SJSA1 (cell line): ENCODE measurements at regions not wholly inside any gene's neighbourhood (a gene's known extent, or its start where the extent isn't known, plus 50 kb on each side); places are given as distances from the start of the nearest gene placed in this dataset.
"Not testable (repeated sequence)": the region's sequence is repeated elsewhere in the genome, so short reads cannot be mapped to it uniquely, and the experiment has no call there.

Experiments used
- DNase-seq, 2 experiments: peaks; one replicate each; pipeline ENCODE4 v3.0.0-alpha.2; 2015 to 2020; ENCODE audit warnings: low spot score in 2 of 2, low read depth in 1 of 2
- H3K27ac ChIP-seq: fragments of 250-450 bp; sonication (Bioruptor Pico); 2 replicates; pipeline ENCODE4 v1.5.1; 2020; ENCODE audit warnings: mild to moderate bottlenecking, moderate library complexity
- H3K27me3 ChIP-seq: fragments of 250-450 bp; sonication (Bioruptor Pico); replicated peaks from 2 replicates; pipeline ENCODE4 v1.5.1; 2020; ENCODE audit warnings: mild to moderate bottlenecking, moderate library complexity
- H3K36me3 ChIP-seq: fragments of 250-450 bp; sonication (Bioruptor Pico); 2 replicates; pipeline ENCODE4 v1.5.1; 2020; ENCODE audit warnings: mild to moderate bottlenecking
- H3K4me1 ChIP-seq: fragments of 250-450 bp; sonication (Bioruptor Pico); replicated peaks from 2 replicates; pipeline ENCODE4 v1.6.1; 2021; ENCODE audit warnings: mild to moderate bottlenecking
- H3K4me3 ChIP-seq: fragments of 250-450 bp; sonication (Bioruptor Pico); 2 replicates; pipeline ENCODE4 v1.5.1; 2020; ENCODE audit warnings: mild to moderate bottlenecking
- H3K9me3 ChIP-seq: fragments of 250-450 bp; sonication (Bioruptor Pico); replicated peaks from 2 replicates; pipeline ENCODE4 v1.5.1; 2020; ENCODE audit warnings: mild to moderate bottlenecking

DNA sequence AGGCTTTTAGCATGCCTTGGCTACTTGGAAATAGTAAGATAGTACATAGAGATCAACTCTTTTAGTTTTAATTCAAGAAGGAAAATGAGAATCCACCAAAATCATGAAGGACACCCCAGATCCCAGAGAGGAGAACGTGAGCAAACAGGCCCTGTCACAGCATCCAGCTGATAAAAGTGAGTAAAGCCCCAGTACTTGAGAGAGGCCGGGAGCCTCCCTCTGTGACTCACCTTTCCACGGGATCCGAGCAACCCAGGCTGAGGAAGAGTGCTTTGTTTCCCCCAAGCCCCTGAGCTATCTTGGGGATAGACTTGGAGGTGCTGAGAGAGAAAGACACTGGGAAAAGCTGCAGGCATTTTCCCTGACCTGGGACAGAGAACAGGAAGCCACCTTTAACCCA lies 238.6 kb downstream of the DUSP10 start:
- Histone ChIP-seq H3K27ac (no peak overlapping the region), H3K4me3 (no peak overlapping the region), H3K4me1 (no peaks in the 10 kb centered on the region), H3K9me3 (no peaks in the 10 kb centered on the region), H3K27me3 (no peaks in the 10 kb centered on the region), H3K36me3 (no peaks in the 10 kb centered on the region)
- DNase-seq, result no peak

DNA sequence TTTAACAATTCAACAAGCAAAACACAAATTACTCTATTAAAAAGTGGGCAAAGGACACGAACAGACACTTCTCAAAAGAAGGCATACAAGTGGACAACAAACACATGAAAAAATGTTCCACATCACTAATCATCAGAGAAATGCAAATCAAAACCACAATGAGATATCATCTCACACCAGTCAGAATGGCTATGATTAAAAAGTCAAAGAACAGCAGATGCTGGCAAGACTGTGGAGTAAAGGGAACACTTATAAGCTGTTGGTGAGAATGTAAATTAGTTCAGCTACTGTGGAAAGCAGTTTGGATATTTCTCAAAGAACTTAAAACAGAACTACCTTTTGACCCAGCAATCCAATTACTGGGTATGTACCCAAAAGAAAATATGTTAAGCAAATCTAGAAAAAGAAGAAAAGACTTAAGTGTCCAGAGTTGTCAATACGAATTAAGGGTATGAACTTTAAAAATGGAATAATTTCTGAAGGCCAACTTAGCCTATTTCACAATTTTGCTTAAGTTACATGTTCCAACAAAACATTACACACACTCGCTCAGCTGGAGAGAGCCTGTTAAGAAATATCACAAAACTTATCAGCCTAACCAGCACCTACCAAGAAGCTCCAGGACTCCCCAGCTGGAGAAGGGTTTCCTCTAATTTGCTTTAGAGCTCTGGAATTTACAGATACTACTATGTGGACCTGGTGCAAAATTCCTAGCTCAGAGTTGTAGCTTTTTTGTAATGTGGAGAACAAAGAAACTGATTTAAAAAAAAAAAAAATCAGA lies 232.1 kb downstream of the DUSP10 start:
- no peaks in the 10 kb centered on the region for H3K9me3 ChIP-seq
- no peaks in the 10 kb centered on the region for H3K4me1 ChIP-seq
- no peak for DNase-seq
- no peak overlapping the region for H3K27ac ChIP-seq
- no peak overlapping the region for H3K4me3 ChIP-seq
- H3K27me3 ChIP-seq, result no peaks in the 10 kb centered on the region
- no peaks in the 10 kb centered on the region for H3K36me3 ChIP-seq

- no peak for DNase-seq
- no peaks in the 10 kb centered on the region for H3K27me3 ChIP-seq
- no peaks in the 10 kb centered on the region for H3K36me3 ChIP-seq
- no peak overlapping the region for H3K4me3 ChIP-seq
- no peaks in the 10 kb centered on the region for H3K9me3 ChIP-seq
- H3K4me1 ChIP-seq, result no peaks in the 10 kb centered on the region
- no peak overlapping the region for H3K27ac ChIP-seq
Measured at GRCh38 chr1:221510793-221511503, 230.9 kb downstream of the DUSP10 start.

DNA sequence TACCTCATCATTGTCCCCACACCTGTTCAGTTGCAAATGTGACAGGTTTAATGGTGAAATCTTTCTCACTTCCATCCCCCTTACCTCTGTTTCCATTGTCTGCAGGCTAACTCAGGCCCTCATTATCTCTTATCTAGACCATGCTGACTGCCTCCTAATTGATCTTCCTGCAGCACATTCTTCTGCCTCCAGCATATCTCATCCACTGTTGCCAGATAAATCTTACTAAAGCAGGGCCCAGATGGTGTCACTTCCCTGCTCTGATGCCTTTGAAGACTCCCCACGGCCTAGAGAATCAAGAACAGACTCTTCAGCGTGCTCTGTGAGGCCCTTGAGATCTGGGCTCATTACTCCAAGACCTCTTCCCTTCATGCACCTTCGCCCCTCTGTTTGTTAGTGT lies 230.1 kb downstream of the DUSP10 start:
- Histone ChIP-seq H3K9me3 (no peaks in the 10 kb centered on the region), H3K4me1 (no peaks in the 10 kb centered on the region), H3K27ac (no peak overlapping the region), H3K36me3 (no peaks in the 10 kb centered on the region), H3K27me3 (no peaks in the 10 kb centered on the region), H3K4me3 (no peak overlapping the region)
- DNase-seq, result no peak

- H3K4me3 ChIP-seq, result no peak overlapping the region
- H3K36me3 ChIP-seq, result no peaks in the 10 kb centered on the region
- no peaks in the 10 kb centered on the region for H3K9me3 ChIP-seq
- no peaks in the 10 kb centered on the region for H3K4me1 ChIP-seq
- H3K27ac ChIP-seq, result no peak overlapping the region
- no peak for DNase-seq
- H3K27me3 ChIP-seq, result no peaks in the 10 kb centered on the region
Measured at GRCh38 chr1:221514806-221515205, 227.1 kb downstream of the DUSP10 start.

GRCh38 chr1:221515496-221515895 lies 226.4 kb downstream of the DUSP10 start:
- Histone ChIP-seq H3K27me3 (no peaks in the 10 kb centered on the region), H3K4me3 (no peak overlapping the region), H3K4me1 (no peaks in the 10 kb centered on the region), H3K27ac (no peak overlapping the region), H3K9me3 (no peaks in the 10 kb centered on the region), H3K36me3 (no peaks in the 10 kb centered on the region)
- no peak for DNase-seq

- H3K4me1 ChIP-seq, result no peaks in the 10 kb centered on the region
- peaks cover 2% of the 10 kb centered on the region; the same call in 1 of the 2 replicates for H3K9me3 ChIP-seq
- H3K27ac ChIP-seq, result no peak overlapping the region
- H3K27me3 ChIP-seq, result no peaks in the 10 kb centered on the region
- no peaks in the 10 kb centered on the region for H3K36me3 ChIP-seq
- no peak overlapping the region for H3K4me3 ChIP-seq
- no peak for DNase-seq
Measured at GRCh38 chr1:221517961-221518360, 223.9 kb downstream of the DUSP10 start.

- Histone ChIP-seq H3K4me3 (no peak overlapping the region), H3K4me1 (no peaks in the 10 kb centered on the region), H3K9me3 (peaks cover 2% of the 10 kb centered on the region; the same call in 1 of the 2 replicates), H3K27me3 (no peaks in the 10 kb centered on the region), H3K27ac (no peak overlapping the region), H3K36me3 (no peaks in the 10 kb centered on the region)
- DNase-seq, result no peak
Measured at GRCh38 chr1:221520250-221520649, 221.6 kb downstream of the DUSP10 start.

DNA sequence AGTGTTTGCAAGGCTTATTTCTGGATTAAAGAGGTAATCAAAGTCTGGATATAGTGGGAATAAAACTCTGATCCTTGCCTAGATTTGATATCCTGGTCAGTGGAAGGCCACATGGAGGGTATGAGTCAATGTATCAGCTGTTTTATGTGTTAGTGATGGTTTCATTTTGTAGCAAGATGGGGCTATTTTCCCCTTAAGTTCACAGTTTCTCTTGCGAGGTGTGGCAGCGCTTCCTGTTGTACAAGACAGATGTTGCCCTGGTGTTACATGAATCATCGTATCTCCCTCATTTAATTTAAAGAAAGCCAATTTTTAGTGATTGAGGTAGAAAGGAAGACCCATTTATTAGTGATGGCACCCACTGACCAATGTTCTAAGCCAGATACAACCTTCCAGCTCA lies 220.2 kb downstream of the DUSP10 start:
- H3K4me3 ChIP-seq, result no peak overlapping the region
- H3K9me3 ChIP-seq, result peaks cover 2% of the 10 kb centered on the region; the same call in 1 of the 2 replicates
- no peaks in the 10 kb centered on the region for H3K36me3 ChIP-seq
- no peaks in the 10 kb centered on the region for H3K4me1 ChIP-seq
- H3K27ac ChIP-seq, result no peak overlapping the region
- H3K27me3 ChIP-seq, result no peaks in the 10 kb centered on the region
- no peak for DNase-seq

DNA sequence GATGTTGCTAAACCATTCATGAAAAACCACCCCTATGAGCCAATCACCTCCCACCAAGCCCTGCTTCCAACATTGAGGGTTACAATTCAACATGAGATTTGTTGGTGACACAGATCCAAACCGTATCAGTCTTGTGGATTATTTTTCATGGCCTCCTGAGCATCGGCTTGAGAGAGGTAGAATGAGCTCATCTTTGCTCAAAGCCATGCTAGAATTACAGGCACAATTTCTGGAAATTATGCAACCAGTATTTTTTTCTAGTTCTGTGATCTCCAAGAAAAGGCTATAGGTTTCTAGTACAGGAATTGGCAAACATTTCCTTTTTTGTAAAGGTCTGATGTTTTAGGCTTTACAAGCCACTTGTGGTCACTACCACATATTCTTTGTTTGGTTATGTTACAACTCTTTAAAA lies 219.4 kb downstream of the DUSP10 start:
- DNase-seq, result no peak
- Histone ChIP-seq H3K27ac (no peak overlapping the region), H3K36me3 (no peaks in the 10 kb centered on the region), H3K9me3 (peaks cover 2% of the 10 kb centered on the region; the same call in 1 of the 2 replicates), H3K4me1 (no peaks in the 10 kb centered on the region), H3K27me3 (no peaks in the 10 kb centered on the region), H3K4me3 (no peak overlapping the region)

DNA sequence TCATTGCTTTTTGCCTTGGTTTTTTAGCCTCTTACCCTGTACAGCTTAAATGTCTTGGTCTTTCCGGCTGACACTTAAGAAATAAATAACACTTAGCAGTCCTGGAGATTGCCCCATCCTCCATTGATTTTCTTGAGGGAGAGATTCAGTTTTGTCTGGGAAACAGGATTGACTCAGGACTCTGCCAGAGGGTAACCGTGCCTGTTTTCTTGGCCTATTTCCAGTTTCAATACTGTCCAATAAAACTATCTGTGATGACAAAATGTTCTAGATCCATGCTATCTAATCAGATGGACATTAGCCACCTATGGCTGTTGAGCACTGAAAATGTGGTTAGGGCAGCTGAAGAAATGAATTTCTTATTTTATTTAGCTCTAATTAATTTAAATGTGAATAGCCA lies 216.1 kb downstream of the DUSP10 start:
- H3K9me3 ChIP-seq, result peaks cover 2% of the 10 kb centered on the region; the same call in 1 of the 2 replicates
- H3K4me3 ChIP-seq, result no peak overlapping the region
- no peaks in the 10 kb centered on the region; the same call in 1 of the 2 replicates for H3K4me1 ChIP-seq
- H3K36me3 ChIP-seq, result no peaks in the 10 kb centered on the region
- H3K27ac ChIP-seq, result no peak overlapping the region
- DNase-seq, result no peak
- H3K27me3 ChIP-seq, result no peaks in the 10 kb centered on the region

- Histone ChIP-seq H3K4me1 (no peaks in the 10 kb centered on the region; the same call in 1 of the 2 replicates), H3K27me3 (no peaks in the 10 kb centered on the region), H3K9me3 (no peaks in the 10 kb centered on the region; the same call in 1 of the 2 replicates), H3K27ac (no peak overlapping the region), H3K36me3 (no peaks in the 10 kb centered on the region), H3K4me3 (no peak overlapping the region)
- no peak for DNase-seq
Measured at GRCh38 chr1:221527302-221527701, 214.6 kb downstream of the DUSP10 start.

DNA sequence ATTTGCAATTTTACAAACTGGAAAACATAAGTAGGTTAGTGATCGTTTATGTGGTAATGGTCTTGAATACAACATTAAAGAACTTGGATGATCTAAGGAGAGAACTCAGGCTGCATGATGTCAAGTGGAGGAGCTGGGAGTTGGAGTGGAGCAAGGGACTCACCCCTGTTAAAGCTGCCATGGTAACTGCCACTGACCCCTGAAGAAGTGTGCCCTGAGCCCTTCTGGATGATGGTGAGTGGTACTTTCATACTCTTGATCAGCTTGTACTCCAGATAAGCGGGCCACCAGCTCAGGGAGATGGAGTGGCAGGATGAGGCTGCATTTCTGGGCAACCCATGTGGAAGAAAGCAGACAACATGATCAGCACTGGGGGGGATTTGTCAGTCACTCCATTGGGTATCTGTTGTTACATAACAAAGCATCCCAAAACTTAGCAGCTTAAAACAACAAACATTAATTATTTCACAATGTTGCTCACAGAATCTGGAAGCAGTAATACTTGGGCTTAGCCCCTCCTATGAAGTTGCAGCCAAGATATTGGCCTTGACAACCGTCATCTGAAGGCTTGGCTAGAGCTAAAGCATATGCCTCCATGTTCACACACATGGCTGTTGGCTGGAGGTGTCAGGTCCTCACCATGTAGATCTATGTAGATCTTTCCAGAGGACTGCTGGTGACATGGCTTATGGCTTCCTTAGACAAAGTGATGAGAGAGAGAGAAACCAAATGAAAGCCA lies 213.8 kb downstream of the DUSP10 start:
- Histone ChIP-seq H3K36me3 (no peaks in the 10 kb centered on the region), H3K4me1 (no peaks in the 10 kb centered on the region; the same call in 1 of the 2 replicates), H3K27ac (no peak overlapping the region), H3K27me3 (no peaks in the 10 kb centered on the region), H3K9me3 (no peaks in the 10 kb centered on the region; the same call in 1 of the 2 replicates), H3K4me3 (no peak overlapping the region)
- DNase-seq, result no peak

- H3K4me3 ChIP-seq, H3K27ac ChIP-seq, H3K9me3 ChIP-seq, H3K27me3 ChIP-seq, DNase-seq, H3K36me3 ChIP-seq, H3K4me1 ChIP-seq: not testable (repeated sequence)
Measured at GRCh38 chr1:221530159-221530558, 211.7 kb downstream of the DUSP10 start.
